Suprapubic skin (tissue), 4 donors: ENCODE measurements at regions not wholly inside any gene's neighbourhood (a gene's known extent, or its start where the extent isn't known, plus 50 kb on each side); places are given as distances from the start of the nearest gene placed in this dataset.

Experiments
- DNase-seq, 2 donors: peaks; one replicate each; pipeline ENCODE4 v3.0.0-alpha.2; 2019; ENCODE audit warnings: low spot score in 2 of 2
- H3K27ac ChIP-seq: fragments of 200-600 bp; sonication (generic); one replicate; pipeline ENCODE4 v1.5.1; 2019
- H3K27me3 ChIP-seq: fragments of 200-600 bp; sonication (generic); one replicate; pipeline ENCODE4 v1.5.1; 2019
- H3K36me3 ChIP-seq: fragments of 200-600 bp; sonication (generic); one replicate; pipeline ENCODE4 v1.5.1; 2019
- H3K4me1 ChIP-seq: fragments of 200-600 bp; sonication (generic); one replicate; pipeline ENCODE4 v1.5.1; 2019
- H3K4me3 ChIP-seq: fragments of 200-600 bp; sonication (generic); one replicate; pipeline ENCODE4 v1.5.1; 2019; ENCODE audit warnings: mild to moderate bottlenecking
- H3K9me3 ChIP-seq: fragments of 200-600 bp; sonication (generic); one replicate; pipeline ENCODE4 v1.5.1; 2019
- EP300 ChIP-seq: sonication (generic); formaldehyde crosslinking; IDR thresholded peaks from one replicate; pipeline ENCODE4 v1.6.1; 2017; ENCODE audit warnings: antibody characterized with exemption
- POLR2A ChIP-seq, 2 donors: fragments of 450-650 bp; IDR thresholded peaks; one replicate each; pipeline ENCODE4 v1.6.1; 2017; ENCODE audit warnings: antibody characterized with exemption in 2 of 2, mild to moderate bottlenecking in 2 of 2, moderate library complexity in 2 of 2
- POLR2AphosphoS5 ChIP-seq, 3 donors: sonication (generic); formaldehyde crosslinking; IDR thresholded peaks; one replicate each; pipeline ENCODE4 v1.6.1; 2017; ENCODE audit warnings: antibody characterized with exemption in 3 of 3
- WGBS: methylation state at CpG from one replicate; pipeline ENCODE4 v1.1.5; 2018; 5-methylcytosine and 5-hydroxymethylcytosine counted together
- TF ChIP-seq, protein P1 (sequence below), 2 donors: fragments of 200-600 bp in 1 of 2; fragments of 450-650 bp in 1 of 2; sonication (generic) in 1 of 2; IDR thresholded peaks; one replicate each; pipeline ENCODE4 v1.5.1; 2016 to 2019; ENCODE audit warnings: antibody characterized with exemption in 2 of 2, mild to moderate bottlenecking in 1 of 2, moderate library complexity in 1 of 2

DNA sequence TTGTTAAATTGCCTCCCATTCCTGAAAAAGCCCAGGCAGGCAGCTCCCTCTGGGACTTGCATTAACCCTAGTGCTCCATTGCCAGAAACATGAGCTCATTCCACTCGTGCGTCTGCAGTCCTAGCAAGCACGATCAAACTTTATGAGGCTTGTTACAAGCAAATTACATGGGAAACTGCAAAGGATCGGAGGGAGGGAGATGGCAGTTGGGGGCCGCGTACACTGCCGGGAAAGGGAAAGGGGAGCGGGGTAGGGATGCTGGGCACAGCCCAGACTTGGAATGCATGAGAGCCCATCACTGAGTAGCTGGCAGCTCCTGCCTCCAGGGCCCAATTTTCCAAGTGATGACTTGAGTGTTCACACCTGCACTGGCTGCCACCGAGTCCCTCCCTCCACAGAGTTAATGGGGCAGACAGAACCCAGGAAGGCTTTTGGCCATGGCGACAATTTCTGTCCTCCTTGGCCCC lies 169.9 kb downstream of the BRINP2 start:
- no peak overlapping the region for H3K27ac ChIP-seq
- no peak for DNase-seq

DNA sequence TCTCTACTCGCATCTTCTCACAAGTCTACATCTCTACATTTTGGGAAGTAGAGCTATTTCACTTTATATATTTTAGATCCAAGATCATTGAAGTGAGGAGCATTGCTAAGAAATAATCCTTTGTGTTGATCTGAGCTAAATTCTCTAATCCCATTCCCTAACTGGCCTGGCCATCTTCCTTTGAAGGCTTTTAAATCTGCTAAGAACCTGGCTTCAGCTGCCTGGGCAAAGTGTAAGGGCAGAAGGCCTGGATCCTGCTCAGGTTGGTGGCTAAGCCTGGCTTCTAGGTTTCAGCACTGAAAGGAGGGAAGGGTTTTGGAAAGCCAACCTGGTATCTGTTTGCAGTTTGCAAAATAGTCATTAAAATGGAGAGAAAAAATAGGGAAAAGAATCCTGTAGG lies 167.6 kb downstream of the BRINP2 start:
- no peaks in the 10 kb centered on the region for H3K36me3 ChIP-seq
- H3K27ac ChIP-seq: no peak overlapping the region
- no peak overlapping the region for H3K4me3 ChIP-seq
- peaks cover 17% of the 10 kb centered on the region for H3K27me3 ChIP-seq
- no peaks in the 10 kb centered on the region for H3K4me1 ChIP-seq
- 81% methylated on average over 1 of the region's 1 CpG for WGBS
- H3K9me3 ChIP-seq: no peaks in the 10 kb centered on the region
- no peak for TF ChIP-seq EP300
- TF ChIP-seq, protein P1, sequence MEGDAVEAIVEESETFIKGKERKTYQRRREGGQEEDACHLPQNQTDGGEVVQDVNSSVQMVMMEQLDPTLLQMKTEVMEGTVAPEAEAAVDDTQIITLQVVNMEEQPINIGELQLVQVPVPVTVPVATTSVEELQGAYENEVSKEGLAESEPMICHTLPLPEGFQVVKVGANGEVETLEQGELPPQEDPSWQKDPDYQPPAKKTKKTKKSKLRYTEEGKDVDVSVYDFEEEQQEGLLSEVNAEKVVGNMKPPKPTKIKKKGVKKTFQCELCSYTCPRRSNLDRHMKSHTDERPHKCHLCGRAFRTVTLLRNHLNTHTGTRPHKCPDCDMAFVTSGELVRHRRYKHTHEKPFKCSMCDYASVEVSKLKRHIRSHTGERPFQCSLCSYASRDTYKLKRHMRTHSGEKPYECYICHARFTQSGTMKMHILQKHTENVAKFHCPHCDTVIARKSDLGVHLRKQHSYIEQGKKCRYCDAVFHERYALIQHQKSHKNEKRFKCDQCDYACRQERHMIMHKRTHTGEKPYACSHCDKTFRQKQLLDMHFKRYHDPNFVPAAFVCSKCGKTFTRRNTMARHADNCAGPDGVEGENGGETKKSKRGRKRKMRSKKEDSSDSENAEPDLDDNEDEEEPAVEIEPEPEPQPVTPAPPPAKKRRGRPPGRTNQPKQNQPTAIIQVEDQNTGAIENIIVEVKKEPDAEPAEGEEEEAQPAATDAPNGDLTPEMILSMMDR (IDR thresholded peaks at IDR 0.05): no peak
- no peak for TF ChIP-seq POLR2A (IDR thresholded peaks at IDR 0.05)
- TF ChIP-seq POLR2AphosphoS5 (IDR thresholded peaks at IDR 0.05): no peak
- no peak for DNase-seq

More for the DNA sequence above, 169.9 kb downstream of the BRINP2 start:
- TF ChIP-seq EP300: no peak
- TF ChIP-seq POLR2AphosphoS5 (IDR thresholded peaks at IDR 0.05): no peak
- no peak for TF ChIP-seq POLR2A (IDR thresholded peaks at IDR 0.05)
- TF ChIP-seq, protein P1 (IDR thresholded peaks at IDR 0.05): no peak
- Histone ChIP-seq H3K4me3 (no peak overlapping the region), H3K9me3 (no peaks in the 10 kb centered on the region), H3K27me3 (peaks cover 17% of the 10 kb centered on the region), H3K36me3 (no peaks in the 10 kb centered on the region), H3K4me1 (no peaks in the 10 kb centered on the region)
- WGBS: 41% methylated on average over 10 of the region's 10 CpGs

DNA sequence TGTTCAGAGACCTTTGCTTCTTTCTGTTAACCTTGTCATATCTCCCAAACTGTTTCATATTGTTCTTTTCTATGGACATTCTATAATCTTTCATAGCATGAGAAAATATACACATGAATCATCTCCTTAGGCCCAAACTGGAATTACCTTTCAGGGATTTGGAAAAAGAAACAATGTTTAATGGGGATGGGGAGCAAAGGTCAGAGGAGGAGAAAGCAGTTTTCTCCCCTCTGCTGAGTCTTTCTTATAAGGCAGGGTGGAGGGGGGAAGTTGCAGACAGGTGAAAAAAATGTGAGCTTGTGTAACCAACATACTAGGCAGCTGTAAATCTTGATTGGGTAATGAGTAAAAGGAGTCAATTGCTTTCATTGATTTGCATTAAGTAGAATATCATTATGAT lies 164.1 kb downstream of the BRINP2 start:
- no peak for DNase-seq
- H3K4me3 ChIP-seq: no peak overlapping the region
- peaks cover 4% of the 10 kb centered on the region for H3K27me3 ChIP-seq
- TF ChIP-seq EP300 (no peak), POLR2A (IDR thresholded peaks at IDR 0.05) (no peak), POLR2AphosphoS5 (IDR thresholded peaks at IDR 0.05) (no peak)
- TF ChIP-seq, protein P1 (IDR thresholded peaks at IDR 0.05): no peak
- H3K9me3 ChIP-seq: no peaks in the 10 kb centered on the region
- H3K36me3 ChIP-seq: no peaks in the 10 kb centered on the region
- H3K4me1 ChIP-seq: no peaks in the 10 kb centered on the region
- no peak overlapping the region for H3K27ac ChIP-seq

DNA sequence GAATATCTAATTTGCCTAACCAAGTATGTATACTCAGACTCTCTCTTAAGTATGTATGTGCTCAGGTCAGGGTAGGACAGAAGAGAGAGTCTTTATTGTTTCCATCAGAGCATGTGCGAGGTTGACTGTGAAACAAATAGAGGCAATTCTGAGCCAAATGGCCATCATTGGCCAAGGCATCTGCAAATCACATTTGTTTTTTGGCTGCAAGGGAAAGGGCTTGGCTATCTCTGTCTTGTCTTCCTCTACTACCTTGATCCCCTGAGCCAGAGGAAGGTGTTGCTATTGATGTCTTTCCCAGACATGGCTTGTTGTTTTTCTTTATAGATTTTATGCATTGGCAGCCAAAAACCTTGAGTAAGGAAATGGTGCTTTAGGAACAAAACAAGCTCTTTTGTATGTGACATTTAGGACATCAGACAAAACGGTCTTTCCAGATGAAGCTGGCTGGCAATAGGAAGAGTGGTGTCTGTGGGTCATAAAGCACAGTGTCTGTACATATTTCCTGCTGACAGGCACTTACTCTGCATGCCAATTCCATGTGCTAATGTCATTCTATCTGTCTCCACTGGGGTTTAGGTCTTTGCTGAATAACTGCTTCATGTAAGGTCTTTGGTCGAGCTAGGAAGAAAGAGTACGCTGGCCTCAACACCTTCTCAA lies 163.3 kb downstream of the BRINP2 start:
- Histone ChIP-seq H3K27me3 (peaks cover 4% of the 10 kb centered on the region), H3K4me1 (no peaks in the 10 kb centered on the region), H3K4me3 (no peak overlapping the region), H3K27ac (no peak overlapping the region), H3K36me3 (no peaks in the 10 kb centered on the region), H3K9me3 (no peaks in the 10 kb centered on the region)
- 56% methylated on average over 4 of the region's 4 CpGs for WGBS
- TF ChIP-seq POLR2AphosphoS5 (IDR thresholded peaks at IDR 0.05) (no peak), POLR2A (IDR thresholded peaks at IDR 0.05) (no peak), EP300 (no peak)
- TF ChIP-seq, protein P1 (IDR thresholded peaks at IDR 0.05): no peak
- no peak for DNase-seq
